GM19395 (cell line): ENCODE measurements at regions not wholly inside any gene's neighbourhood (a gene's known extent, or its start where the extent isn't known, plus 50 kb on each side); places are given as distances from the start of the nearest gene placed in this dataset.
A peak's percentile ranks its signal among the peaks of the same experiment; 100 is the strongest.

Source experiments
- ATAC-seq: cut with Tn5 transposase; IDR thresholded peaks from one replicate; pipeline ENCODE4 v1.9.1; 2021; ENCODE audit warnings: mild to moderate bottlenecking, moderate library complexity; ENCODE audit not compliant: unreplicated experiment

- ATAC-seq = no peak
These were observed 122.9 kb upstream of the STT3B start for GRCh38 chr3:31409866-31410265.

GRCh38 chr3:31410411-31410810 is 122.3 kb upstream of the STT3B start:
- no peak for ATAC-seq

- no peak for ATAC-seq
These were observed 119.9 kb upstream of the STT3B start for GRCh38 chr3:31412832-31413231.

- ATAC-seq = no peak
These were observed 119.2 kb upstream of the STT3B start for GRCh38 chr3:31413515-31413914.

- no peak for ATAC-seq
These were observed 115.7 kb upstream of the STT3B start for GRCh38 chr3:31416980-31417379.

- ATAC-seq = no peak
These were observed 115.2 kb upstream of the STT3B start for GRCh38 chr3:31417486-31417885.

- no peak for ATAC-seq
These were observed 112.4 kb upstream of the STT3B start for GRCh38 chr3:31420311-31420710.

- ATAC-seq = no peak
These were observed 111.2 kb upstream of the STT3B start for GRCh38 chr3:31421314-31422048.

- ATAC-seq = no peak
These were observed 110.5 kb upstream of the STT3B start for GRCh38 chr3:31422237-31422636.

GRCh38 chr3:31423482-31423881 is 109.2 kb upstream of the STT3B start:
- no peak for ATAC-seq

- no peak for ATAC-seq
These were observed 107.3 kb upstream of the STT3B start for GRCh38 chr3:31425401-31425800.

- ATAC-seq = no peak
These were observed 105.1 kb upstream of the STT3B start for GRCh38 chr3:31427623-31428022.

GRCh38 chr3:31431321-31431720 is 101.4 kb upstream of the STT3B start:
- ATAC-seq = no peak

- peak; percentile 45 for ATAC-seq
These were observed 99.6 kb upstream of the STT3B start for GRCh38 chr3:31432897-31433678.

- peak; percentile 61 for ATAC-seq
These were observed 99.1 kb upstream of the STT3B start for GRCh38 chr3:31433679-31433992.

- ATAC-seq = no peak
These were observed 97.9 kb upstream of the STT3B start for GRCh38 chr3:31434819-31435218.

- ATAC-seq = no peak
These were observed 95.9 kb upstream of the STT3B start for GRCh38 chr3:31436830-31437229.

GRCh38 chr3:31438742-31439141 is 94.0 kb upstream of the STT3B start:
- ATAC-seq = no peak

GRCh38 chr3:31439890-31440750 is 92.6 kb upstream of the STT3B start:
- no peak for ATAC-seq

GRCh38 chr3:31440878-31441277 is 91.8 kb upstream of the STT3B start:
- ATAC-seq = no peak

GRCh38 chr3:31442755-31443154 is 90.0 kb upstream of the STT3B start:
- ATAC-seq = no peak
